Endometrial microvascular endothelial cells (primary cell): ENCODE measurements at regions not wholly inside any gene's neighbourhood (a gene's known extent, or its start where the extent isn't known, plus 50 kb on each side); places are given as distances from the start of the nearest gene placed in this dataset.
"Not testable (repeated sequence)": the region's sequence is repeated elsewhere in the genome, so short reads cannot be mapped to it uniquely, and the experiment has no call there.

Source experiments
- in situ Hi-C: cut with HindIII; loops from 2 replicates; pipeline ENCODE4 v1.10.0; 2017; ENCODE audit warnings: low sequenced_read_pairs, low pct_unique_long_range_greater_than_20kb; ENCODE audit errors: inconsistent ontology term

DNA sequence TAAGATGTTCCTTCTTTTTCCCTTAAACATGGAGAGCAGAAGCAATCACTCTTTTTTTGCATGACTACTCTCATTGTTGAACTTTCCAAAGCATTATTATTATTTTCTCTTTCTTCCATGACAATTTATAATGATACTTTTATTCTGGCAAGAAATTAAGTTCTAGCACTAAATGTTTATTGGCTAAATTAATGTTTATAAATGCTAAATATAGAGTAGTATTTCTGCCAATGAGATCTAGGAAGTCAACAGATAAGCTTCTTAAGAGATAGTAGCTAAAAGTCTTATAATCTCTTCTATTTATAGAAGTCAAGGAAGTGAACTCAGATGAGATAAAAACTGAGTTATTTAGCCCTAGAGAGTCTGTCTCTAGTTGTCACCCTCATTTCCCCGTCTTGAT lies 920.1 kb downstream of the KCNJ2 start:
- in situ Hi-C loops = no loop called here

DNA sequence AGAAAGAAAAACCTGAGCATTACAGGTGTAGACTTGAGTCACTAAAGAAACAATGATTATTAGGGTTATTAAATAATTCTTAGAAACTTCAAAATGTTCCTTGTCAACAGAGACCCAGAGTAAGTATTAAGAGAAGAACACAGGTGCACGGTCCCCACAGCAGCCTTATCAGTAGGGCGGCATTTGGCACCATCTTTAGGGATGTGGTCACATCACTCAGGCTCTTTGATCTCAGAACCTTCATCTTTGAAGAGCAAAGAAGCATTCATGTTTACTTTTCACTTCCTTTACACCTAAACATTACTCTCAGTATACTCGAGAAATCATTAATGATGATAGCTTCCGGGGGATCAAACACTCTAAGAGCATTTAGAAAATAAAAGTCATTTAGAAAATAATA lies 928.7 kb downstream of the KCNJ2 start:
- in situ Hi-C loops = no loop called here

DNA sequence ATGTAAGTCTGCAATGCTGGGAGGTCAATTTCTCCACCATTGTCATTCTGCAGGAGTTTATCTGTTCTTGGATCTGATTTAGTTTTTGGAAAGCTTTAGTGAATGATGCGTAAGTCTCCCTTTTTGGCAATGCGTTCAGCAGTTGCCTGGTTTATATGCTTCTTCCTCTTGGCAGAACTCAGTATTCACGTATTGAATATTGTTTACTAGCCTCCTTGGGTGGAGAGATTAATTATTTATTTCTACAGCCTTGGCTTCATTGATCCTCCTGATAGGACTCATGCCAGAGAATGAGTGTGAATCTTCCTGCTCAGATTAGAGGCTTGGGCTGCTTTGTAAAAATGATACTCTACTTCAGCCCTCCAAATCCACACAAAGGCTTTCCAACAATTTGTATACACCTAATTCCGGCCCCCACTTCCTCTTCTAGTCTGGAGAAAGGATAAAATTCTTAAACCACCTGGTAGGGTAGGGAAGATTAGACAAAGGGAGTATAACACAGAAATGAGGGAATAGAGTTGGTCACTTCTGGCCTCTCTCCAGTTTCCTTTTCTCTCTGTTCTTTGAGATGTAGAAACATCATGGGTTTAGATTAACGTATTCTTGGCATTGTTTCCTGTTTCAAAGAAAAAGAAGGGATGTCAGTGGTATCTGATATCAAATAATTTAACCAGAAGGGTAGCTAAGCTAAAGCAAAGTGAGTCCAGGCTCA lies 929.8 kb downstream of the KCNJ2 start:
- in situ Hi-C loops = no loop called here

DNA sequence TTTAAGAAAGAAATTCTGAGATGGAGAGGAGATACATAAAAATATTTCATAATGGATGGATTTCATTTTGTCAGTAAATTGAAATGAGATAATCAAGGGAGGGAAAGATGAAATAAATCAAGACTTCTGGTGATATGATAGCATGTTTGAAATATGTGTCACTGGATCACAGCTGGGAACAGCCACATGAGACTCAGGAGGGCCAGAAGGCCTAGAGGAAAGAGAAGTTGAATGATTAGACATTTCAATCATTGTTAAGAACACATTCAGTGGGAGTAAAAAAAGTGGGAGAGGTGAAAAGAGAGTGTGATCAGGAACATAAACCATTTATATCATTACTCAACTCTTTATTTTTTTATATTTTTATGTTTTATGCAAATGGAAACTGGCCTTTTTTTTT lies 933.4 kb downstream of the KCNJ2 start:
- in situ Hi-C loops = no loop called here

DNA sequence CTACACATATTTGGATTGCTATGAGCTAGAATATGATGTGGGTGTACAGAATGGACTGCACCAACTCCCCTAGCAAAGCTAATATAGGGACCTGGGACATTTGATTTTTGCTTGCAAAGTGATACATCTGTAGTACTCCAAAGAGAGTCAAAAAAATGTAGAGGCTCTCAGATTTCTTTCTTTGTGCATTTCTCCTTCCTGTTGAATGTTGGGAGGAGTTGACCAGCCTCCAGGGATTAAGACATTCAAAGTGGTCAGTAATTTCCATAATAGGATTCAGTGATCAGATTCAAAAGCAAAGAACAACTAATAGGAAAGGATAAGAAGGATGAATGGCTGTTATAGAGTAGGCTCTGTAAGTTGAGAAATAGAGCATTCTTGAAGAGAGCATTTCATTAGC lies 934.9 kb downstream of the KCNJ2 start:
- in situ Hi-C loops = no loop called here

DNA sequence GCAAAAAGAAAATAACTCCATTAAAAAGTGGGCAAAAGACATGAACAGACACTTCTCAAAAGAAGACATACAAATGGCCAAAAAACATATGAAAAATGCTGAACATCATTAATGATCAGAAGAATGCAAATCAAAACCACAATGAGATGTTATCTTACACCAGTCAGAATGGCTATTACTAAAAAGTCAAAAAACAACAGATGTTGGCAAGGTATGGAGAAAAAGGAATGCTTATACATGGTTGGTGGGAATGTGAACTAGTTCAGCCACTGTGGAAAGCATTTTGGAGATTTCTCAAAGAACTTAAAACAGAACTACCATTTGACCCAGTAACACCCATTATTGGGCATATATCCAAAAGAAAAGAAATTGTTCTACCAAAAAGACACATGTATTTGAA lies 936.7 kb downstream of the KCNJ2 start:
- in situ Hi-C loops = not testable (repeated sequence)

DNA sequence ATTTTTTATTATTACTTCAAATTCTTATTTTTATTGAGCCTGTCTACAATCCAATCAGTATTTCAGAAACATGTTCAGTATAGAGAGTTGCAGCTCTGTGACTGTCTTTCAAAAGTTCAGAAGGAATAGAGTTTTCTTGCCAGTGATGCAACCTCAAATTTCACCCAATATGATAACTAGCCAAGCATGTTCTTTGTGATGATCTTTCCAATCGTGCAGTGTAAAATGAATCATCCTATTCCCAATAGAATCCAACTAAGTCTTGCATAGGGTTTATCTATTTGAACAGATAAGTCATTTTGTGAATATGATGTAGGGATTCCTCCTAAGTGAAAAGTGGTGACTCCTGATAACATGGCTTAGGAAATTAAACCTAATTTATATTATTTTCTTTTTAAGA lies 937.8 kb downstream of the KCNJ2 start:
- in situ Hi-C loops = no loop called here

DNA sequence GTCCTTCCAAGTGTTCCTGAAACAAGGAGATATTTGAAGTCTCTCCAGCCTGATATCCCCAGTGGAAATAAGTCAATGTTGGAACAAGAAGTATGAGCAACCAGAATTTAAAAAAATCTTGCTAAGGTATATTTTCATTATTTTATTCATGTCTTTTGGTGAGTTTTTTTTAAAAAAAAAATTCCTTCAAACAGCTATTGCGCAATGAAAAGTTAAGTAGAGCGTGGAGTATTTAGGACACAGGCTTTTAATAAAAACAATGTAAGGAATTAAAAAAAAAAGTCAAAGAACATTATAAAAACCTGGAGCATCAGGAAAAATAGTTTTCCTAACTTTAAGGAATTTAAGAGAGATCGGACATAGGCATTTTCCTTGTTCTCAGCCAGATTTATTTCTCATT lies 940.4 kb downstream of the KCNJ2 start:
- in situ Hi-C loops = no loop called here

DNA sequence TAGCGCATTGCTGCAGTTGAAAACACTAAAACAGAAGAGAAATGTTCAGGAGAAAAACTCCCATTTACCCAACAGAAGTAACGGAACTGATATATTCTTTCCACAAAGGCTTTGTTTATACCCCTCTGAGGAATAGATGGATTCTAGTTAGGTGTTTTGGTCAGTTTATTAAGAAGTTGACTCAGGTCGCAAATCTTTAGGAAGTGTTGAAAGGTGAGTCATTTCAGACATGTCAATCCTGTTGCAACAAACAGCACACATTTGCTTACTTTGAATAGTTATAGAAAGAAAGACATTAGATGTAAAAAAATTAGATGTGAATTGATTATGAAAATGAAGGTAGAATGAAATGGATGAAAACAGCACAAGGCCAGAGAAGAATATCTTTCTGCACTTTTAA lies 941.0 kb downstream of the KCNJ2 start:
- in situ Hi-C loops = no loop called here

DNA sequence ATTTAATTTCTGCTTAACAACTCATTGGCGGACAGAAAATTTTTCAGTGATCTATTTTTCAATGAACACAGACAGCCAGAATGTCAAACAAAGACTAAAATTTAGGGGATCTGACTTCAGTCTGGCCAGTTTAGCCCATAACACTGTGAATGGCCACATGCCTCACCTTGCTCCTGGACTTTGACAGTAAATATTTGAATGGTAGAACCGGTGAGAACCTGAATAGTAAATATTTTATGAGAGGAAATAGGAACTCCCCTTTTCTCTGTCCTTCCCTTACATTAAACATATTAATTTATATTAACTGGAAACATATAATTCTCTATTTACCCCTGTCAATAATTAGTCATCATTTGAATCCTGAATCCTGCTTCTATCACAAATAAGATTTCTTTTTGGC lies 942.1 kb downstream of the KCNJ2 start:
- in situ Hi-C loops = no loop called here

DNA sequence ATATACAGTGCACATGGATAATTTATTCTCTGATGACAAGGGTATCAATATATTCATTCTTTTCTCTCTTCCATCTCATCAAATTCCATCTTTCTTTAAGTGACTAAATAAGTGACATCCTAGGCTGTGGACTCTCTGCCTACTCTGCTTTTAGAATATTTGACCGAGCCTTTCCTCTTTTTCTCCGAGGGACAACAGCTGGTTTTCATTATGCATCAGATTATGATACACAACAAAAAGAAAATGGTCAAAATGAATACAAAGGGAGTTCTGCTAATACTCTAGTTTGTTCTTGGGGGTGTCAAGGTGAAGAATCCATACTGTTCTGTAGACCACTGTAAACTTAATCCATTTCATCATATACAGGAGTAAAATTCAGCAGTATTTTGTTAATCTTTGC lies 942.6 kb downstream of the KCNJ2 start:
- in situ Hi-C loops = no loop called here

DNA sequence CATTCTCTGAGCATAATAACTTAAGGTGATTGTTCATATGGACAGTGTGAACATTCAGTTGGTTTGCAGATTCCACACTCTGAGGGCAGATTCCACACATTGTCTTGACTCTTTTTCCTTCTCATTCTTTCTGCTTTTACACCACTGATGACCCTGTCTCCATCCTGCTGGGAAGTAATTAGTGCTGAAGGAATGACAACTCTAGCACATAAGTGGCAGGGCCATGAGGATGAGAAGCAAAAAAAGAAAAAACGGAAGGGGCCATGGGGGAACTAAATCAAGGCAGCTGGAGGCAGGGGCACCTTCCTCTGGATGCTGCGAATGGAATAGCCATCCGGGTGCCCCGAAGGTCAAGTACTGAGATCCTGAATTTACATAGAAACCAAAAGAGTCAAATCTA lies 944.0 kb downstream of the KCNJ2 start:
- in situ Hi-C loops = no loop called here

DNA sequence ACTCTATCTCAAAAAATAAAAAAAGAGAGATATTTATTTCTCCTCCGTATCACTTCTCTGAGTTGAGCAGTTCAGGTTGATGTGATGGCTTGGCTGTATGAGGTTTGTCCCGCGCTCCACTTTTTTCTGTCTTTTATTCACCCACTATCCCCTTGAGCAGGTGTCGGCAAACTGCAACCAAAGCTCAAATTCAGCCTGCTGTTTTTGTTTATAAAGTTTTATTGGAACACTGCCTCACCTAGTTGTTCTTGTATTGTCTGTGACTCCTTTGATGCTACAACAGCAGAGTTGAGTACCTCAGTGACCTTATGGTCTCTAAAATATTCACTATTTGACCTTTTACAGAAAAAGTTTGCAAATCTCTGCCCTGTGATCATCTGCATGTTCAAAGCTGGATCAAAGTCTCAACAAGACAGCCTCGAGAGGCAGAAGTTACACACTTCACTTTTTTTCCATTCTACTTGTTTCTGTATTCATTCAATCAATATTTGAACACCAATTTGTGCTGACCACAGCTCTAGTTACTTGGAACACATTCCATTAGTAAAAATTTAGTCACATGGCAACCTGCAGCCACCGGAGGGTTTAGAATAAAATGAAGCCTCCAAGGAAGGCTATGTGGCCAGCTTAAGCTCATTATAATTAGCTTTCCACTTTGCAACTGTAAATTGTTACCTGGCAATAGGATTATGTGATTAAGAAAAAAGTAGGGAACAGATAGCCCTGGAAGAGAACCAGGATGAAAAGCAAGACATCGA lies 945.8 kb downstream of the KCNJ2 start:
- in situ Hi-C loops = no loop called here

DNA sequence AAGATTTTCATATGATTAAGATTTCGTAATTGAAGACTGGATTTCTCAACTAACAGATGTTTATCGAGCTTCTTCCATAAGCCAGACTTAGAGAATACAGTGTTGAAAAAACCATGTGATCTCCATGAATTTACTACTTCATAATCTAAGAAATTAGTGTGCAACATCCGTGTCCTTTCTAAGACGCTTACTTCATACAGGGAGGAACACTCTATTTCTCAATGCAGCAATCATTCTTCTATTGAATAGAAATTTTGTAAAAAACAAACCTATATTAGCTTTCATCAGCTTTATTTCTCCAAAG lies 946.3 kb downstream of the KCNJ2 start:
- in situ Hi-C loops = no loop called here

DNA sequence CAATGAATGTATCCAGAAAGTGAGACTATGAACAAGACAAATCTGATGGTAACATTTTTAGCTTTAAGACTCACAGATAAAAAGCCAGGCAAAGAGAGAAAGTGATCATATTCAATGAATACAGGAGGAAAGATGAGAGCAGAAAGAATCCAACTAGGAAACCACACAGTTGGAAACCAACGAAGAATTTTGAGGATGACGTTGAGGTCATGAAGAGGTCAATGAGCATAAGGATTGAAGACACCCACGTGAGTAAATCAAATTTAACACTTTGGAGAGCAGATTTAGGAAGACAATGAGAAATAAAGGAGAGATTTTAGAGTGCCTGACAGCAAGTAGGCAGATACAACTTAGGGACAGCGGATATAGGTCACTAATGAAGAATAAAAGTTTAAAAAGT lies 948.1 kb downstream of the KCNJ2 start:
- in situ Hi-C loops = no loop called here

DNA sequence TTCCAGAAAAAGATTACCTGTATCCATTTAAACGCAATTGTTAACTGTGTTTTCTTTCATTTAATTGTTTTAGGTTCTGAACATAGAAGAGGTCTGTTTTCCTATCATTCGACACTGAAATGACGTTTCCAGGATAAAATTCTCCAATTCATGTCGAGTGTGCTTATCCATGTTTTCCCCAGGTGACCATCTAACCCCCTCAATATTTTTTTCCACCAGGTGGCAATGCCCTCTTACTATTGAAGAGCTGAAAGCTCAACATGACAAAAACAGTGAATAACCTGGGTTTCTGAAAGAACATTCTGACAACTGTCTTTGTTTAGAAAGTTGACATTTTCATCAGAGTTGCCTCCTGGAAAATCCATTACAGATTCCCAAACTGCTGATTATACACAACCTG lies 948.7 kb downstream of the KCNJ2 start:
- in situ Hi-C loops = no loop called here

DNA sequence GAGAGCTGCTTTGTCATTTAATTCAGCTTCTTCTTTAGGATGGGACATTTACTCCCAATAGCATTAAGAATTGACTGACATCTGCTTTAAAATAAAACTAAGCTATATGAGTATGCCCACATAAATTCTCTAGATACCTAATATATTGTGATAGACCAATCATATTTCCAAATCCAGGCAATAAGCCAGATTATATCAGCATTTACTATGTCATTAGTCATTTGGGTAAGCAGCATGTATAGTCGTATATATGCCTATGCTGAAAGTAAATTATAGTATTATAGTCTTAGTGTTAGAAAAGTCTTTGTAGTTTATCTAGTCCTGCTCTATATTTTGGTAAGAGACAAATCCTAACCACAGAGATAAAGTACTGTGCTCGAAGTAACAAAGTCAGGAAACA lies 958.1 kb downstream of the KCNJ2 start:
- in situ Hi-C loops = no loop called here

DNA sequence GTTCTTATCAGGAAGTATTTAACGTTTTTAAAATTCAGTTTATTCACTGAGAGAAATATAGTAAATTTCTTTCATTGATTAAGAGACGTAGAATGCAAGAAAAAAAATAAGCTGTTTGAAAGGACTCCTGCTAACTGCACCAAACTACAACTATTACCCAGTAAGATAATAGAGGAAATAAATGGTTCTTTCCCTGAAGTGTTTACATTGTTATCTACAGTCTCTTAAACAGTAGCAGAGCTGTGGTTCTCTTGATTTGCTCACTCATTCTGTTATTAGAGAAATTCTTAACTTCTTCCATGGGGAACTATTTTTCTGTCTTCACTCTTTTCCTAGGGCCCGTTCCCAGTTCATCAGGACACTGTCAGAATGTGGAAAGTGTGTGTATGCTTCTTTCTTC lies 973.0 kb downstream of the KCNJ2 start:
- in situ Hi-C loops = no loop called here

DNA sequence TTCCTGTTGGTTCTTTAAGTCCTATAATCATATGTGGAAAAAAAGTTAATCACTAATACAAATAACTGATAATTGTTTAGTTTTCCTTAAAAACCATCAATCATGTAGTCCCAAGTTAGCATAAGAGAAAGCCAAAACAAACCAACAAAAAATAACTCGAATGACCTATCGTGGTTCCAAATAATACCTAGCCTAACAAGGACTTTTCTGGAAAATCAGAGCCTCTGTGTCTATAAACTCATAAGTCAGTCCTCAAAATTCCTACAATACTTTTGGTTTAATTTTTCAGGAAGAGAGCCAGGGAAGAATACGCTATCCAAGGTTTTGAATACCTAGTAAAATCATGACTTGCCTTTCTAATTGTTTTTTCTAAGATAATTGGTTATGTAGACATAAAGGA lies 975.3 kb upstream of the SOX9 start:
- in situ Hi-C loops = no loop called here

DNA sequence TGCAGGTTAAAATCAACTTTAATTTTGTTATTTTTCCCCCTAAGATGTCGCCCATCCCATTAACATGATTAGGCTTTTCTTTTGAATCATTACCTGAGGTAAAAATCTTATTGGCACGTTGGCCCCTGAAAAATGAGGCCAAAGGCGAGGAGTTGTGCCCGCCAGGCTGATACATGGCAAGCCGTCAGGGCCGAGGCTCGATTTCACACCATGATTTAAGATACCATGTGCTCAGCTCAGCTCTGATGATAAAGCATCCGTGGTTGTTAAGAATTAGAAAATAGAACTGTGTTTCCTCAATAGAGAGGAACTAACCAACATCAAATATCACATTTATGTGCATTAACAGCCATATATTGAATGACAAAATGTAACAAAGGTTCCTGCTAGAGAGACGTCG lies 972.9 kb upstream of the SOX9 start:
- in situ Hi-C loops = no loop called here

DNA sequence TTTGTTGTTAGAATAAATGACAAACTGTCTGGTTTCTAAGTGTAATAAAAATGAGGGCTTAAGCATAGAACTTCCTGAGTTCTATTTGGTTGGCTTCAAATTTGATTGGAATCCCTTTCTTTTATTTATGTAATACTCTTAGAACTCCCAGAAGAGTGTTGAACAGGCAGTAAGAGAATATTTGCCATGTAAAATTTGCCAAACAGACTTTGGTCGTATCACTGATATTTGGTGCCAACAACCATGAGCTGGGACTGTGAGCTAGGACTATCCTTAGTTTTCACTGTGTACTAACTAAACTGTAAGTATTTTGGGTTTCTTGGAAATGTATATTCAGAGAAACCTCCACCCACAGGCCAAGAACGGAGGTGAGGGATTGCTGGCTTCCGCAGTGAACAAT lies 971.2 kb upstream of the SOX9 start:
- in situ Hi-C loops = no loop called here
